ENCODE measurements at regions not wholly inside any gene's neighbourhood (a gene's known extent, or its start where the extent isn't known, plus 50 kb on each side); places are given as distances from the start of the nearest gene placed in this dataset.

- TF ChIP-seq CTCF (IDR thresholded peaks at IDR 0.05) (no peak), POLR2AphosphoS5 (IDR thresholded peaks at IDR 0.05) (no peak), POLR2A (IDR thresholded peaks at IDR 0.05; ENCODE audit: low read depth) (no peak)
These were observed 138.2 kb downstream of the GLUL start for GRCh38 chr1:182253319-182253860.

Data from esophagus muscularis mucosa (tissue), 3 donors.